Activated T-helper 1 cell treated with anti-CD3 and anti-CD28 coated beads, Interleukin-12 subunit alpha, Interleukin-12 subunit beta, Interleukin-2, Interleukin-4 antibody, amounts not matched to agents 30 ng/mL and 10 ng/mL and 1 ng/mL, durations not matched to agents 14 hours and 24 hours and 36 hours (primary cell): ENCODE measurements at regions not wholly inside any gene's neighbourhood (a gene's known extent, or its start where the extent isn't known, plus 50 kb on each side); places are given as distances from the start of the nearest gene placed in this dataset.

ENCODE experiments used
- DNase-seq: peaks from one replicate; pipeline ENCODE4 v3.0.0; 2021; ENCODE audit warnings: low spot score
- H3K27ac Mint-ChIP-seq: one replicate; pipeline ENCODE4 v1.8.0; 2021; ENCODE audit warnings: mild to moderate bottlenecking, mixed read lengths
- H3K27me3 Mint-ChIP-seq: one replicate; pipeline ENCODE4 v1.8.0; 2022; ENCODE audit warnings: mild to moderate bottlenecking, moderate library complexity, mixed read lengths; ENCODE audit not compliant: insufficient read depth
- H3K36me3 Mint-ChIP-seq: one replicate; pipeline ENCODE4 v1.8.0; 2021; ENCODE audit warnings: low read depth, mixed read lengths
- H3K4me1 Mint-ChIP-seq: one replicate; pipeline ENCODE4 v1.8.0; 2021; ENCODE audit warnings: low read depth, mixed read lengths
- H3K4me3 Mint-ChIP-seq: one replicate; pipeline ENCODE4 v1.8.0; 2021; ENCODE audit warnings: mild to moderate bottlenecking, moderate library complexity, mixed read lengths
- H3K9me3 Mint-ChIP-seq: one replicate; pipeline ENCODE4 v1.8.0; 2021; ENCODE audit warnings: mixed read lengths
- intact Hi-C: fragments of 100-400 bp; cut with micrococcal nuclease; formaldehyde crosslinking; loops from one replicate; pipeline ENCODE4 v1.15.1; 2024

DNA sequence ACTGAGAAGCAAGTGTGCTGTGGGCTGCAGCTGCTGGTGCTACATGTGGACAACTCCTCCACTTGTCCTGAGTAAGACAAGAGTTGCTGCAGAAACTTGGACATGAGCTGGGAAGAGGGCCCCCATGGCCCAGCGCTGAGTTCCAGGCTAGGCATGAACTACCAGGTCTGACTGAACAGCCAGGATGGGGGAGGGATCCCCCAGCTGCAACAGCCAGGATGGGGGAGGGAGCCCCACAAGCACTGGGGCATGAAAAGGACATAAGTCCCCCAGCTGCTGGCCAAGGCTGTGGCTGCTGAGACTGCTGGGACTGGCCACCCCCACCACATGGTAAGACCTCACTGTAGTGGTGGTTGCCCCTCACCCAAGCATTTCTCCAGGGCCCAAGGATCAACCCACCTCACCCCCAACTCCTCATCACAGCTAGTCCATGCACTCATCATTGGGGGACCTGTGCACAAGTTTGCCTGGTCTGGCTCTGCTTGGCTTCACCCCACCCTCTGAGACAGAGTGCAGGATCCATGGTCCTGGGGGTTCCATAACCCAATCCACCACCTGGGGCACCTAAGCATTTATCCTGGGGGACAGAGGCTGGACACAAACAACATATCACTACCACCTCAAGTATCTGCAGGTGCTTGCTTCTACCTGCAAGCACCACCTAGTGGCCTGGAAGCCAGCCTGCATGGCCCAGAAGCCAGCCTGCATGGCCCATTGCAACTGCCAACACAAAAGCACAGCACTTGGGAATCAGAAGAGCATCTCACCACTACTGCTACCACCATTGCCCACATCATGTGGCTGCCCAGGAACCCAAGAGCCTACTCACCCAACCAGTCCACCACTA, 84.5 kb upstream of the STT3B start:
- peaks cover 27% of the 10 kb centered on the region for H3K9me3 Mint-ChIP-seq
- peaks cover 30% of the 10 kb centered on the region for H3K4me1 Mint-ChIP-seq
- peak overlapping the region; percentile 13 for H3K27ac Mint-ChIP-seq
- intact Hi-C loops: loop anchor here (2.0 kb wide), 1 partner anchor 27 kb away; no protein-coding TSS in a partner anchor
- H3K36me3 Mint-ChIP-seq: peaks cover 9% of the 10 kb centered on the region
- peak; percentile 4 for DNase-seq
- peaks cover 3% of the 10 kb centered on the region for H3K27me3 Mint-ChIP-seq
- no peak overlapping the region for H3K4me3 Mint-ChIP-seq

DNA sequence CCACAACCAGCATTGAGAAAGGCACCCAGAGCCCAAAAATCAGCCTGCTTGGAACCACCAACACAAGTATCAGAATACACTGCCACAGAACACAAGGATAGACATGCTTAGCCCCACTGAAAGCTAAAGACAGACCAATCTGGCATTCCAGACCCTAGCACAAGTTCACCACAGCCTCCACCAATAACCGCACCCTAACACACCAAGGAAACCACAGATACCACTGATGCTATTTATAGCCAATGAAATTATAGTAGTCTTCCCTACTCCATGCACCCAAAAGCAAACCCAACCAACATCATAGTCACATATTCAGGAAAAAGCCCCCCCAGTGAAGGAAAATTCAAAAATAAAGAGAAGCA, 83.9 kb upstream of the STT3B start:
- peaks cover 3% of the 10 kb centered on the region for H3K27me3 Mint-ChIP-seq
- H3K9me3 Mint-ChIP-seq: peaks cover 27% of the 10 kb centered on the region
- H3K4me3 Mint-ChIP-seq: no peak overlapping the region
- peak overlapping the region; percentile 13 for H3K27ac Mint-ChIP-seq
- no peak for DNase-seq
- H3K36me3 Mint-ChIP-seq: peaks cover 9% of the 10 kb centered on the region
- H3K4me1 Mint-ChIP-seq: peaks cover 27% of the 10 kb centered on the region
- intact Hi-C loops: loop anchor here (2.0 kb wide), 1 partner anchor 28 kb away; no protein-coding TSS in a partner anchor

DNA sequence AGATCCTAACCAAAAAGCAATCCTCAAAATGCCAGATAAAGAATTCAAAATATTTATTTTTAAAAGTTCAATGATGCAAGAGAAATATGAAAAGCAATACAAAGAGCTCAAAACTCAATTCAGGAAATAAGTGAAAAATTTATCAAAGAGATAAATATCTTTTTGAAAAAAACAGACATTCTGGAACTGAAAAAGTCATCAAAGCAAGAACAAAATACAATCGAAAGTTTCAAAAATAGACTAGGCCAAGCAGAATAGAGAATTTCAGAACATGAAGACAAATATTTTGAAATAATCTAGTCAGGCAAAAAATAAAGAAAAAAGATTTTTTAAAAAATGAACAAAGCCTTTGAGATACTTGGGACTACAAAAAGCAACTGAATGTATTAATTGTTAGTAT, 83.4 kb upstream of the STT3B start:
- intact Hi-C loops: loop anchor here (2.0 kb wide), 1 partner anchor 29 kb away; no protein-coding TSS in a partner anchor
- Mint-ChIP-seq H3K27me3 (peaks cover 3% of the 10 kb centered on the region), H3K9me3 (peaks cover 27% of the 10 kb centered on the region), H3K27ac (peak overlapping the region; percentile 13), H3K4me3 (no peak overlapping the region), H3K4me1 (peaks cover 25% of the 10 kb centered on the region), H3K36me3 (peaks cover 9% of the 10 kb centered on the region)
- no peak for DNase-seq

DNA sequence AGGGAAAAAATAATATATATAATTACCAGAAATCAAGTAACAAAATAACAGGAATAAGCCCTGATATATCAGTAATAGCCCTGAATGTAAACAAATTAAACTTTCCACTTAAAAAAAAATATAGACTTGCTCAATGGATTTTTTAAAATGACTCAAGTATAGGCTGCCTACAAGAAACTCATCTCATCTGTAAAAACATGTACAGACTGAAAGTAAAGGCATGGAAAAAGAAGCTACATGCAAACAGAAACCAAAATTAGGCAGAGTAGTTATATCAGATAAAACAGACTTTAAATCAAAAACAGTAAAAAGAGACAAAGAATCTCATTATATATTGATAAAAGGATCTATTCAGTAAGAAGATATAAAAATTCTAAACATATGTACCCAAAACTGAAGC, 82.4 kb upstream of the STT3B start:
- peaks cover 9% of the 10 kb centered on the region for H3K36me3 Mint-ChIP-seq
- H3K4me3 Mint-ChIP-seq: no peak overlapping the region
- H3K27ac Mint-ChIP-seq: peak overlapping the region; percentile 32
- intact Hi-C loops: loop anchor here (1.0 kb wide), 4 partner anchors 22 to 304 kb away; partner anchors contain the start of gene STT3B
- no peak for DNase-seq
- H3K9me3 Mint-ChIP-seq: peaks cover 27% of the 10 kb centered on the region
- peaks cover 30% of the 10 kb centered on the region for H3K4me1 Mint-ChIP-seq
- peaks cover 6% of the 10 kb centered on the region for H3K27me3 Mint-ChIP-seq

DNA sequence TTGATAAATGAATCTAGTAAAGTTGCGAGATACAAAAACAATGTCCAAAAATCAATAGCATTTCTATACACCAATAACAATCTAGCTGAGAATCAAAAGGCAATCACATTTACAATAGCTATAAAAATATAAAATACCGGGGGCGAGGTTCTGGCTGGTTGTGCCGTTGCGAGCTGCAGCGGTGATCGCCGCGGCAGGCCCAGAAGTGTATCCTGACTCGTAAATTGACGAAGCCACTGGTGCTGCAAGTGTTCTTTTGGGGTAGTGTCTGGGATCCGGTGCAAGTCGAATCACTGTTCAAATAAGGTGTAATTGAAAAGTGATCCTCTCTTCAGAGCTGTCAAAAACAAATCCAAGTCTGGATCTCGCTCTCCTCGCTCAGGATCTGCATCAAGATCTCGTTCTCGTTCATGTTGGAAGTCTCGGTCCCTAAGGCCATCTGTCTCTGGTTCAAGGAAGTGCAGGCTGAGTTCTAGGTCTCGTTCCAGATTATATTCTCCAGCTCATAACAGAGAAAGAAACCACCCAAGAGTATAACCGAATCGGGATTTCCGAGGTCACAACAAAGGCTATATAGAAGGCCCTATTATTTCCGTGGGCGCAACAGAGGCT, 80.1 kb upstream of the STT3B start:
- Mint-ChIP-seq H3K9me3 (peaks cover 27% of the 10 kb centered on the region), H3K4me1 (peaks cover 33% of the 10 kb centered on the region), H3K27ac (no peak overlapping the region), H3K4me3 (no peak overlapping the region), H3K36me3 (peaks cover 9% of the 10 kb centered on the region), H3K27me3 (peaks cover 8% of the 10 kb centered on the region)
- intact Hi-C loops: no loop called here
- DNase-seq: no peak

DNA sequence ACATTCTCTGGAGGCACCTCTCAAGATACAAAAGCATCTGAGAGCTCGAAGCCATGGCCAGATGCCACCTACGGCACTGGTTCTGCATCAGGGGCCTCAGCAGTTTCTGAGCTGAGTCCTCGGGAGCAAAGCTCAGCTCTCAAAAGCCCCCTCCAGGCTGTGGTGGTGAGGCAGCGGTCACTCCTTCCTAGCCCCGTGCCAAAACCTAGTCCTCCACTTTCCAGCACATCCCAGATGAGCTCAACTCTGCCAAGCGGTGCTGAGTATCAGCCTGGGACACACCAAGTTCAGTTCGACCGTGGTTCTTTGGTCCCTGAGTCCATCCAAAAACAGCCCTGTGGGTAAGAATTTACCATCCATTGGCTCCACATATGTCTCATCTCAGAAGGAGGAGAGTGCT, 79.3 kb upstream of the STT3B start:
- Mint-ChIP-seq H3K36me3 (peaks cover 7% of the 10 kb centered on the region), H3K9me3 (peaks cover 27% of the 10 kb centered on the region), H3K27ac (no peak overlapping the region), H3K27me3 (peaks cover 8% of the 10 kb centered on the region), H3K4me1 (peaks cover 31% of the 10 kb centered on the region), H3K4me3 (no peak overlapping the region)
- no peak for DNase-seq
- intact Hi-C loops: no loop called here

DNA sequence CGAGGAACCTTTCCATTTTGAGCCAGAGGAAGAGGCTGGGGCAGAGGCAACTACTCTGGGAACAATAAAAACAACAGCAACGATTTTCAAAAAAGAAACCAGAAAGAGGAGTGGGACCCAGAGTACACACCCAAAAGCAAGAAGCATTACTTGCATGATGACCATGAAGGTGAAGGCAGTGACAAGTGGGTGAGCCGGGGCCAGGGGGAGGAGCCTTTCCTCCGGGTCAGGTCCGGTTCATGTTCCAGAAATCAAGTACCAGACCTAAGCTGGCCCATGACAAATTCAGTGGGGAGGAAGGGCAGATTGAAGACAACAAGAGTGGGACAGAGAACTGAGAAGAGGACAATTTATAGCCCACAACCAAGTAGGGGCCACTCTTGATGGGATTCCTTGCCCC, 77.2 kb upstream of the STT3B start:
- Mint-ChIP-seq H3K27me3 (peaks cover 10% of the 10 kb centered on the region), H3K4me1 (peaks cover 12% of the 10 kb centered on the region), H3K4me3 (no peak overlapping the region), H3K27ac (no peak overlapping the region), H3K9me3 (peaks cover 13% of the 10 kb centered on the region), H3K36me3 (no peaks in the 10 kb centered on the region)
- intact Hi-C loops: no loop called here
- no peak for DNase-seq

DNA sequence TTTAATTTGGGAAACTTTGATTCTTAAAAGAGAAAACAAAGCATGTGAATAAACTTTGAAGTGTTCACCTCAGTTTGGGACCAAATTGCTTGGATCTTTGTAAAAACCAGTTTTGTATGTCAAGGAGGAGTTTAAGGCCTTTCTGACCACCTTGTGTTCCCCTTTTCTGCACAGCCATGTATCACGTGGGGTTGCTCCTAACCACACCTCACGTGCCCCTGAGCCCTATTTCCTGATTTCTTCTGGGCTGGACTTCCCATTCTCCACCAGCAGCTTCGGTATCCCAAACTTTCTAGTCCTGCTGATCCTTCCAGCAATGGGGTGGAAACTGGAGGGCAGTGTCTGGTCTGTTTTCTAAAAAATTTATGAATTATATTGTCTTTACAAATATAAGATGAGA, 76.4 kb upstream of the STT3B start:
- Mint-ChIP-seq H3K27ac (no peak overlapping the region), H3K4me3 (no peak overlapping the region), H3K27me3 (peaks cover 10% of the 10 kb centered on the region), H3K4me1 (peaks cover 8% of the 10 kb centered on the region), H3K9me3 (peaks cover 8% of the 10 kb centered on the region), H3K36me3 (no peaks in the 10 kb centered on the region)
- intact Hi-C loops: no loop called here
- no peak for DNase-seq

DNA sequence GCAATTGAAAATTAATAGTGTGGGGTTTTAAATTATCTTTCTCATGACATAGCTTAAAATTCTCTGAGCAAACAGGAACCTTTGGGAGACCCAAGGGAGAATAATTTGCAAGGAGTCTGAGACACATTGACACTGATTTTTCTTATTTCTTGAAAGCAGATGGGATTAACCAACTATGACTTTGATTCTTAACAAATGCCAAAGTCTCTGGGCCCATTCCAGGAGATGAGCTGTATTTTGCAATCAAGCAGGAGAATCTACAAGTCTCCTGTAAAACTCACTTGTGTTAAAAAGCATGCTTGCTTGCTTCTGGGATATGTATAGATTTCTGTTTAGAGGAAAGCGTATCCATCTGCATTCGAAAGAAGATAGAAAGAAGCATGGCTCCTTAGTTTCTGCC, 71.3 kb upstream of the STT3B start:
- intact Hi-C loops: no loop called here
- Mint-ChIP-seq H3K4me1 (peaks cover 22% of the 10 kb centered on the region), H3K27me3 (peaks cover 2% of the 10 kb centered on the region), H3K36me3 (peaks cover 4% of the 10 kb centered on the region), H3K9me3 (no peaks in the 10 kb centered on the region), H3K27ac (no peak overlapping the region), H3K4me3 (no peak overlapping the region)
- no peak for DNase-seq

DNA sequence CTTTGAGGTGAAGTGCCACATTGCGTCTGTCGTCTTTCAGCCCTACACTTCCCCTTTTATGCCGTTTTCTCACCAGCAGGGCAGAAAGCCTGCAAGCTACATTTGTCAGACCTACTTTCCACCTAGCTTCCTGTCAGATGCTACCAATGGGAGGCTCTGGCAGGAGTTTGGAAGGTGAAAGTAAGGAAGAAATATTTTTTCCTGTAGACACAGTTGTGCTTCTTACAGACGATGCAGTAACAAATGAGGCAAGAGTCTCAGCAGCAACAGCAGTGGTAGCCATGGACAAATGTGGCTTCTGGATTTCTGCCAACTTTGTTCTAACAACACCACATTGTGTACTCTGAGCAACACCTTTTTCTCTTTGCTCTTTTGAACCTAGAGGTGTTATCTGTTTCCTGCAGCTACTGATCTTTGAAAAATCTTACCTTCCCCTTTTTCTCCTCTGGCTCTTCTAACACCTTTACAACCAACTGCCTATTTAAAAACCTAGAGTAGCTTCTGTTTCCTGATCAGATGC, 70.6 kb upstream of the STT3B start:
- Mint-ChIP-seq H3K36me3 (peaks cover 4% of the 10 kb centered on the region), H3K4me3 (peak overlapping the region; percentile 13), H3K4me1 (peaks cover 22% of the 10 kb centered on the region), H3K27me3 (peaks cover 2% of the 10 kb centered on the region), H3K9me3 (no peaks in the 10 kb centered on the region), H3K27ac (no peak overlapping the region)
- intact Hi-C loops: no loop called here
- peak; percentile 18 for DNase-seq

DNA sequence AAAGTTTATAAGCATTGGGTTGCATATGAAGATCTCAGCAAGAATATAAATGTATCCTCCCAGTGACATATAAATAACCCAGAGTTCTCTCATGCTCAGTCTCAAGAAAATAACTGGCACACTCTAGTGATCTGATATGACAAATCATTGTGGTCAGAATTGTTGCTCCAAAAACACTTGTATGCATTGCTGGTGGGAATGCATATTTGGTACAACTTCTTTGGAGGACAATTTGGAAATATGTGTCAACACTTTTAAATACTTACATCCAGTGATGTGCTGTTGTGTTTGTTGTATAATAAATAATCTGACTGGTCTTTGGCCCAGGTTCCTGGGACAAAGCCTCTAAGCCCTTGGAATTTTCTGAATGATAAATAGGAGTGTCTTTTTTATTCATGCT, 66.7 kb upstream of the STT3B start:
- Mint-ChIP-seq H3K27me3 (no peaks in the 10 kb centered on the region), H3K36me3 (peaks cover 4% of the 10 kb centered on the region), H3K4me1 (peaks cover 28% of the 10 kb centered on the region), H3K9me3 (peaks cover 5% of the 10 kb centered on the region), H3K27ac (no peak overlapping the region), H3K4me3 (no peak overlapping the region)
- intact Hi-C loops: no loop called here
- DNase-seq: no peak

DNA sequence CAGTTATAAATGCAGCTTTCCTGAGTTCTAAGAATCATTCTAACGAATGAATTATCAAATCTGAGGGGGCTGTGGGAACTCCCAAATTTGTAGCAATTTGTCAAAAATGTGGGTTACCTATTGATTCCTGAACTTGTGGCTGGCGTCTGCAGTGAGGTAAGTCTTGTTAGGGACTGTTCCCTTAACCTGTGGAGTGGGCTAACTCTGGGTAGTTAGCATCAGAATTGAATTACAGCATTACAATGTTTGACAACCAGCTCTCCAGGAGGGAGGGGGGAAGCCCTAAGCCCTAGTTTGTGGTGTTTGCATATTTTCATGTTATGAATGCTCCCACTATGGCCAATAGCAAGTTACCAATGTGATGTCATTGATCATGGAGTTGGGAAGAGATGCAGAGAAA, 65.9 kb upstream of the STT3B start:
- Mint-ChIP-seq H3K36me3 (peaks cover 4% of the 10 kb centered on the region), H3K4me1 (peaks cover 28% of the 10 kb centered on the region)
- intact Hi-C loops: no loop called here

DNA sequence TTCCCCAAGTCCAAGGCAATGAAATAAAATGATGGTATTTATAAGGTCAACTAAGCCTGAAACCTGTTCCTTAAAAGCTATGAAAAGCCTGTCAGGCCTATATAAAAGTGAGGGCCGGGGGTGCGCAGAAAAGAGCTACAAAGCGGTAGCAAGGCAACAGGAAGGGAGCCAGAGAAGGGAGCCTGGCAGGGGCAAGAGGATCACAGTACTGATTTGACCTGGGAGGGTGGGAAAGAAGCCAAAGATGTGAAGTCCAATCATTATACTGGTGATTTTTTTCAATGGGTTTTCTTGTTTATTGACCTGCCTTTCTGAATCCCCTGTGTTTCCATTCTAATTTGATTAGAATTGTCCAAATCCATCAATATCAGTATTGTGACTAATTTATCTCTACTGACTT, 64.3 kb upstream of the STT3B start:
- DNase-seq: no peak
- no peaks in the 10 kb centered on the region for H3K27me3 Mint-ChIP-seq
- peaks cover 7% of the 10 kb centered on the region for H3K36me3 Mint-ChIP-seq
- H3K27ac Mint-ChIP-seq: no peak overlapping the region
- intact Hi-C loops: no loop called here
- peaks cover 28% of the 10 kb centered on the region for H3K4me1 Mint-ChIP-seq
- no peak overlapping the region for H3K4me3 Mint-ChIP-seq
- H3K9me3 Mint-ChIP-seq: peaks cover 27% of the 10 kb centered on the region

More for the DNA sequence above, 65.9 kb upstream of the STT3B start:
- no peak overlapping the region for H3K27ac Mint-ChIP-seq
- H3K4me3 Mint-ChIP-seq: no peak overlapping the region
- DNase-seq: no peak
- H3K27me3 Mint-ChIP-seq: no peaks in the 10 kb centered on the region
- peaks cover 12% of the 10 kb centered on the region for H3K9me3 Mint-ChIP-seq
